NCI-H2171 treated with DMSO at 0.1 percent for 48 hours (cell line): ENCODE measurements at regions not wholly inside any gene's neighbourhood (a gene's known extent, or its start where the extent isn't known, plus 50 kb on each side); places are given as distances from the start of the nearest gene placed in this dataset.
"Not testable (repeated sequence)": the region's sequence is repeated elsewhere in the genome, so short reads cannot be mapped to it uniquely, and the experiment has no call there.

ENCODE experiments used
- DNase-seq: peaks from one replicate; lab custom pipeline; 2025; lab: John Stamatoyannopoulos, UW

DNA sequence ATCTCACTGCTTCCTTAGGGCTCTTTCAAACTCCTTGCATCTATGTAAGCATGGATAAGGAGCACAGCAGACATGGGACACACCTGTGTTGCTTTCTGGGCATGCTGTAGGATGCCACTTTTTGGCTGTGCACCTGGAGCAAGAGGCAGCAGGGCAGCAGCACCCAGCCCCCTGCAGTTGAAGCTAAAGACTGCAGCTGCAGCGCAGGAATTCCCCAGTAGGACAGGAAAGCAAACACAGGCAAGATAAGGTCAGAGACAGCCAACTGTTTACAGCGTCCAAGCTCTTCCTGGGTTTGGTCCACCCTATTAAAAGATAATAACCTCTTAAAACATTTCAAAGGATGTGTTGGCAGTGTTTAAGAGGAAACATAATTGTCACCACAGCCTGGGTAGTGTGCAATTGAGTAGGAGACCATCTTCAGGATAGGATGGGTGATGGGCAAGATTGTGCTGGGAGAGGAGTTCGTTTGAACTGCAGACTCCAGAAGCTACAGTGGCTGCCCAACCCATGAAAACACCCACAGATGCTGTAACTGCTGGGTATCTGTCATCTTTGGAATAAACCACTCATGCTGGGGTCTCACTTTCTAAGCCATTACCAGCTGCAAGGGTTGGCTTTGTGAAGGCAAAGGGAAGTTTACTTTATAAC is 242.3 kb upstream of the PLGLB1 start:
- DNase-seq, result not testable (repeated sequence)

DNA sequence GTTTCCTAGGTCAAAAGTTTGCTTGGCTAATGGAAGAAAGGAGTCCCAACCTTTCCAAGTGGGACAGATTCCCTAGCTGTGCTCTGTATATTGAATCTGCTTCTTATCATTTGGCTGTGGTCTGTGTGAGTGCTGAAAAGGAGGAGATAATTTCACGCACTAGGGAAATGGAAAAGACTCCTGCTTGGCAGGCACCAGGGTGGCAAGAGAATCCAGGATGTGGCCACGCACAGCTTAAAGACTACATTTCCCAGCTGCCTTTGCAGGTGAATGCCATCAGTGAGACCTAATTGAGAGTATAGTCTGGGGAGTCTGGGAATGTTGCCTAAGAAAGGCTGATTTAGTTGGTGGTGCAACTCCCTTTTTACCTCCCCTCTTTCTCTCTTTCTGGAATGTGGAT is 253.5 kb upstream of the PLGLB1 start:
- not testable (repeated sequence) for DNase-seq

DNA sequence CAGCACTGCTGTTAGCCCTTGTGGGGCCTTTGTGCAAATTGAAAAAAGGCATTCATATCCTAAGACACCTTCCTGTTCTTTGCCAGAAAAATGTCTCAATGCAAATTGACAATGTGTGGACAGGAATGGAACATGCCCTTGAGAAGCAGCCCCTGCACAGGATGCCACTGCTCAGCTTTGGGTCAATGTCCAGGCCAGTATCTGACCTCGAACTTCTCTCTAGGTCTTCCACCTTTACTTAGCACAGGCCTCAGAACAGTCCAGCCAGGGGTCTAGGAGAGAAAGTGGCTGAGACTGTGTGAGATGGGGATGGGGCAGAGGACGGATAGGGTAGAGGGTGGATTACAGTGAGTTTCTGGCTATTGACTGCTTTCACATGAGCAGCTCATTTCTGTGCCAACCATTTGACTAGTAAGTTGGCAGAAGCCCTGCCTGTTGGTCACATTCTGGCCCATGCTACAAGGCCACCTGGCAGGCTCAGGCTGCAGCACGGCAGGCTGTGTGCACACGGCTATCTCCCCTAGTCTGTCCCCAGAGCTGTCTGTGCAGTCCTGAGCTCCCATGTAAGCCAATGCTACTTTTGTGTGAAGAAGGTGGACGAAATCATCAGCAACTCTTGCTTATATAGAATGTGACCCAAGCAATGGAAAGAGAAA is 254.5 kb upstream of the PLGLB1 start:
- not testable (repeated sequence) for DNase-seq

DNA sequence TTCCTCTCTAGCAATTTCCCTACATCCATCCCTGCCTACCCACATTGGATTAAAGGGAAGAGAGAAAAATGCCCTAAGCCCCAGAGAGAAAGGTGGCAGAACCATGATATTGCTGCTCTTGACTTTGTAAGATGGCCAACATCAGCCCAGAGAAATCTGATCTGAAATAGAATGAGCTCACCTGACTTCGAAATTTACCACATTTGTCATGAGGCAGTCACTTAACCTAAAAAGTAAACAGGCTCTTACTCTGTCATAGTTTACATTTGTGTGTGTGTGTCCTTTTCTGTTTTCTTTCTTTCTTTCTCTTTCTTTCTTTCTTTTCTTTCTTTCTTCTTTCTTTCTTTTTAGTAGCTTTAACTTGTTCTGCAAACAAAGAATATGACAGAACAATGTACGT is 255.0 kb upstream of the PLGLB1 start:
- DNase-seq, result not testable (repeated sequence)

DNA sequence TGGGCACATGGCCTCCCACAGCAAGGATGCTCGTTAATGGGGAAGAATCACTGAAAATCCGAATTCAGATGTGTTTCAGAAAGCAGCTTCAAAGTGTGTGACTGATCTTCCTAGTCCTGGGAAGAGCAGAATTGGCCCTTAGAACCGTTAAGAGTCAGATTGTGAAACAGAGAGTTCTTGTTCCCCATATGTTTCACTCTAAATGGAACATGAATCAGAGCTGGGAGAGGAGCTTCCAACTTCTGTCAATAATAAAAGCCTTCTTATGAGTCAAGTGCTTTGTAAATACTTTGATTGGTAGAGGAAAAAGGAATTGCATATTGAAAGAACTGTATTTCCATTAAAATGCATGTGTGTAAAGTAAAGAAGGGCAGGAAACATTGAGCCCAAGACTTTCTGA is 256.1 kb upstream of the PLGLB1 start:
- DNase-seq, result not testable (repeated sequence)

DNA sequence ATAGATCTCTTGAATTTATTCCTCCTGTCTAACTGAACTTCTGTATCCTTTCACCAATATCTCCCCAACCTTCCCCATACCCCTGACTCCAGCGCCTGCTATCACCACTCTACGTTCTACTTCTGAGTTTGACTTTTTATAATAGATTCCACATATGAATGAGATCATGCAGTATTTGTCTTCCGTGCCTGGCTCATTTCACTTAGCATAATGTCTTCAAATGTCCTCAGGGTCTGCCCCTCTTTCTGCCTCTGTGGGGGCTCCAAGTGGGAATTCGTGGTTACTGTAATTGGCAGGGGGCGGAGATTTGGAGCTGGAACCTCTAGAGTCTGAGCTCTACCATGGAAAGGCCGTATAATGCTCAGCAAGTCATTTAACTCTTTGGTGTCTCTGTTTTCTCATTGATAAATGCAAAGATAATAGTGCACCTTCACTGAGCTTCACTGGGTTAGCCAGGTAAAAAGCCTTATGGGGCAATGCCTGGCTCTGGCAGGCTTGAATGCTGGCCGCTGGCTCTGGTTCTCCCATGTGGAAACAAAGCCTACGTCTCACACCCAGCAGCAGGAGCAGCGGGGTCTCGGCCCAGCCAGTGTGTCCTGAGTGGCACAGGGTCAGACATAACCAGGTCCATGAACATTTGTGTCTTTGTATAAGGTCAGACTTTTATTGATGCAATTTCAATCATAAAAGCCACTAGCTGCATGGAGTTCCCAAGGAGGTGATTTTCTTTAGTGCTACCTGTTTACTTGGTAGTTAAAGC is 259.1 kb upstream of the PLGLB1 start:
- DNase-seq, result not testable (repeated sequence)

DNA sequence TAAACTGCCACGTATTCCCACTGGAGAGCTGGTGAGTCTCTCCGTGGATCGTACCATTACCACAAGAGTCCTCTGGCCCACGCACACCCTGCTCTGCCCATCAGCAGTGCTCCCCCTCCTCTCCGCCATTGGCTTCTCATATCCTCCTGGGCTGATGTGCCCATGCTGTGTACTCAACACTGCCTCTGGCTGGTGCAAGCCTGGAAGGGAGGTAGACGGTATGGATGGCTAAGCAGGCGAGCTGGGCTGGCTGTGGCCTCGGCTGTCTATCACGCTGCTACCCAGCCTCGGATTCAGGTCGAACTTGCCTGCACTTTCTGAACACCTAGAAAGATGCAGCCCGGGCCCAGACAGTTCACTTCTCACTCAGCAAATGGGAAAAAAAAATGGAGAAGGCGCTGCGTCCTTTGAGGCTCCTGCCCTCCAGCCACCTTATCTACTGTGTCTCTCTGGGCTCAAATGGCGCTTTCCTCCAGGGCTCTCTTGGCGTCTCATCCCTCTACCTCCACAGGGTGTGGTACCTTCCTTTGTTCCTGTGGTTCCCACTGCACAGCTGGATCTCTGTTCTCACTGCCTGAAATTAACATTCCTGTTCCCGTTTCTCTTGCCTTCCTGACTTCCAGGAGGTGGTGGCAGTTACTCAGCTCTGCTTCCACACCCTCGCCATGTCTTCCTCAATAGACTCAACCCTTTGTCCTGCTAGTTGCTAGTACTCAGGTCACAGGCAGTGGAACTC is 262.3 kb upstream of the PLGLB1 start:
- not testable (repeated sequence) for DNase-seq

DNA sequence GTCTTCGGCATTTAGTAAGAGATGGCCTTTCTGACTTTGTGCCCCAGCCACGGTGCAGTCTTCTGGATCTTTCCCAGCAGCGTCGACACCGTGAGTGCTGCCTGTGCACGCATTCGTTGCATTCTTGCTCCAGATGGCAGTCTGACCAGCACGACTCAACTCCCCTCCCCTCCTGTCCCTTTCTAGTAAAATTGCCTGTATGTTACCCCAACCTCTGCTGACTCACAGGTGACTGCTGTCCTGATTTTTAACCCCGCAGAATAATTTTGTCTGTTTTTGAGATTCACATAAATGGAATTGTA is 262.8 kb upstream of the PLGLB1 start:
- DNase-seq, result not testable (repeated sequence)

DNA sequence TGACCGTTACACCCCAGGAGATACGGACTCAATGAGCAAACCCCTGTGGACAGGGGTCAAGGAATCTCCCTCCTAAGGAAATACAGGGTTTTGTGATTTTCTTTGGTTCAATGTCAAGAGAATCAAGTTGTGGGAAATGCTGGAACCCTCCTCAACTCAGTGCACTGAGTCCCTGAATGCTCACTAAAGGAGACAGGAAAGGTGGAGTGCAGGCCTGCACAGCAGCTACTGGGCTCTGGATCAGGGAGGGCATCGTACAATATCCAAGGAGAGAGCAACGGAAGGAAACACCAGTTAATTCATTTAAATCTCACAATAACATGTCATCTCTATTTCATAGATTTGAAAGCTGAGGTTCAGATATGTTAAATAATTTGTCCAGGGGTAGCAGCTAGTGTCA is 263.5 kb upstream of the PLGLB1 start:
- DNase-seq, result not testable (repeated sequence)

DNA sequence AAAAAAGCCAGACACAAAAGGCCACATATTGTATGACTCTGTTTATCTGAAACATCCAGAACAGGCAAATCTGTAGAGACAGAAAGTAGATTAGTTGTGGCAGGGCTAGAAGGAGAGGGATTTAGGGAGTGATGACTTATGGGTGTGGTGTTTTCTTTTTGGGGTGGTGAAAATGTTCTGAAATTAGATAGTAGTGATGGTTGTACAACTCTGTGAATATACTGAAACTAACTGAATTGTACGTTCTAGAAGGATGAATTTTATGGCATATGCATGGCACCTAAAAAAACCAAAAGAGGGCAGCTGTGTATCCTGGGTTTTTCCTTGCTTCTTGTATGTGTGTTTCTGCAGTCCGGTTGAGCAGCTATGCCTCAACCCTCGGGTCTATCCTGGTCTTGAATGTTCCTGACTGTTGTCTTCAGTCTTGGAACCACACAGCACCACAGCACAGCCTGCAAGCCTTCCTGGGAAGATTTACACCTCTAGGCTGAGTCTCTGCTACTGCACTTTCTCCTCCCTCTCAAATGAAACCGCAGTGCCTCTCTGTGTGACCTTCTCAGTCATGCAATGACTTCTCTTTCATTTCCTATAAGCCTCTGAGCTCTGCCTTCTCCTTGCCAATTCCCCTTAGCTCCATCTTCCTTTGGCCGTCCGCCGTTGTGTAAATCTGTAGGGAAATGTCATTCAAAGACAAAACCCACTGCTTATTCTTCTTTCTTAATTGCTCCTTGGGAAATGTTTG is 269.1 kb upstream of the PLGLB1 start:
- DNase-seq, result not testable (repeated sequence)

DNA sequence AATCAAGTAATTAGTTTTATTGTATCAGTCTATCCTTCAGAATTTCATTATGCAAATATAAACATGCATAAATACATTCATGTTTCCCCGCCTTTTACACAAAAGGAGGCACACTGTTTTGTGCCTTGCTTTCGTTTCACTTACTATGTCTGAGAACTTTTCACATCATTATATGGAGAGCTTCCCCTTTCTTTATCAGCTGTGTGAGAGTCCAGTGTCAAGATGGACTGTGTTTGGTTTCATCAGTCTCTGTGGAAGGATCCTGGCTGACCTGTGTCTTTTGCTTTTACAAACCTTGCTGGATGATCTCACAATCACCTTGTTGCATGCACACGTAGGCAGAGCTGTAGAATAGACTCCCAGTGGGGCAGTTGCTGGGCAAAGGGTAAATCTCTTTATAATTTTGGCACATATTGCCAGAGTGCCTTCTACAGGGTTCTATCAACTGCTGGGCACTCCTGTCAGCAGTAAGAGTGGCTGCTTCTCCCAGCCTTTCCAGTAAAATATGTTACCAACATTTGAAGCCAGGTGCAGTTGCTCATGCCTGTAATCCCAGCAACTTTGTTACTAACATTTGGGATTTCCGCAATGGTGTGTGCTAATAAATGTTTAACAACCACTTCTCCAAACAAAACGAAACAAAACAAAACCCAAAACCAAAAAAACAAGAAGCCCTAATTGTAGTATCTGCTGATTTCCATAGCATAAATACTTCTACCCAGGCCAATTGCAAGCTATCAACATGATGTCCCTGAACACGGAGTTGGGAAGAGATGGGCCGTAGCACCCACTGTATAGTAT is 270.0 kb upstream of the PLGLB1 start:
- not testable (repeated sequence) for DNase-seq

DNA sequence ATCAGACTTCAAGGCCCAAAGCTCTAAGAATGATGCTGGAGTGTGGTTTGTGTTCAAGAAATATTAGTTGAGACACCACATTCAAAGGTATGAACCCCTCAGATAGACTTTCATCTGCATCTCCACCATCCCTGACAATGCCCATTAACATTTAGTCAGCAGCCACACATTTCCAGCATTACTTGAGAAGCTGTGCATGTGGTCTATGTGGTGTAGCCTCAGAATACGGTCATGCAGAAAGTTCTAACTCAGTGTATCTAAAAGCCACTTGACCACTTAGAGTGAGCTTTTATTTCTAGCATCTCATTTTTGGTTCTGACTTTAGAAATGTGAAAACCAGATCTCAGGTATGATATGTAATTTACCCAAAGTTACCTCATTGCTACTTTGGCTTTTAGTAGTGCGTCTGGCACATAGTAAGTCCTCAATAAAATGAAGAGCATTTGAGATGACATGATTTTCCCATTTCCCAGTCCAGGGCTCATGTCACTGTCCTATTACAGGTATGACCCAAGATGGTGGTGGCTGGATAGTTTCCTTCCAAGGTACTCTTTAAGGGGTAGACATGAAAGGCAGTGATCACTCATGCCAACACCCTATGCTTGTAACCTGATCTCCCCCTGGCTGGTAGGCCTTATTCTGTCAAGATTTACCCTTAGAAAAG is 272.4 kb upstream of the PLGLB1 start:
- DNase-seq, result not testable (repeated sequence)

DNA sequence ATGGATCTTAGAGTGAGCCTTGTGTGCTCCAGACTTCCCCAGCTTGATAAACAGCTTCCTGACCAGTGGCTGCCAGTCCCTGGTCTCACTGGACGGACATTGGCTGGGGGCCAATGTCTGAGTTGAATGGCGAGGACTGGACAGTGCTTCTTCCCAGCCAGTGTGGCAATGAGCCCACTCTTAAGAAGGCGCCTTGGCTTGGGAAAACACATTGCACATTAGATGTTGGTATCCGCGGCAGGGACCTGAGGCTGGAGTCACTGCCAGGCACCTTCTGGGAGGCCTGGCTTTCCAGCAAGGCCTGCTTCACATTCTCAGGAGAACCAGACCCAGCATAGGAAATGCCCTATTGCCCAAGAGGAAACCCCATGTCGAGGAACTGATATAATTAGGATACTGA is 273.5 kb upstream of the PLGLB1 start:
- DNase-seq, result not testable (repeated sequence)

DNA sequence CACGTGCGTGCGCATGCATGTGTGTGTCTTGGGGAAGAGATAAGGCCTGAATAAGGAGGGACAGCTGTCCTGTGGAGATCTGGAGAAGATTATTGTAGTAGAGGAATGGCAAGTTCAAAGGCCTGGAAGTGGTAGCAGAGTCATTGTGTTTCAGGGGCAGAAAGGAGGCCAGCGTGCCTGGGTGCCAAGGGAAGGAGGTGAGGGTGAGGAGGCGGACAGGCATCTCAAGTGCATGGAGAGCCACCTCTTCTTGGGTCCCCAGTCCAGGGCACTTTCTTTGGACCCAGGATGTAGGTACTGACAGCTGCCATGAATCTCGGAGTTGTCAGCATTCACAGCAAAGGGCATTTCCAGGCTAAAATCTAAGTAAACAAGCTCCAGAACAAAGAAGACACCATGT is 279.7 kb upstream of the PLGLB1 start:
- not testable (repeated sequence) for DNase-seq

DNA sequence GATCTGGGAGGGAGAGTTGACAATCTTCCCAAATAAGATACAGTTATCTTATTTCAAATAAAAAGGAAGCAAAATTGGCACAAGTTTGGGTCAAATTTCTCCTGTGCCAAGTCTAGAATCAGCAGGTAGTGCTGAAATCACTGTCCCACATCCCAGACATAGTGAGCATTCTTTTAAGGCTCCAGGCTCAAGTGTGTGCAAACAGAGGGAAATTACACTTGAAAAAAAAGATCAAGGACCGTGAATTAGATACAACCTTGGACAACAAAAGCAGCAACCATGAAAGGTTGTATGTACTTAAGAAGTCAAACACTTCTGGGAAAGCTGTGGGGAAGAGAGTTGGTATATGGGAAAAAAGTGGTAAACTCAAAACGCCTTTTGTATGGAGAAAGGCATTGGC is 280.2 kb upstream of the PLGLB1 start:
- not testable (repeated sequence) for DNase-seq

DNA sequence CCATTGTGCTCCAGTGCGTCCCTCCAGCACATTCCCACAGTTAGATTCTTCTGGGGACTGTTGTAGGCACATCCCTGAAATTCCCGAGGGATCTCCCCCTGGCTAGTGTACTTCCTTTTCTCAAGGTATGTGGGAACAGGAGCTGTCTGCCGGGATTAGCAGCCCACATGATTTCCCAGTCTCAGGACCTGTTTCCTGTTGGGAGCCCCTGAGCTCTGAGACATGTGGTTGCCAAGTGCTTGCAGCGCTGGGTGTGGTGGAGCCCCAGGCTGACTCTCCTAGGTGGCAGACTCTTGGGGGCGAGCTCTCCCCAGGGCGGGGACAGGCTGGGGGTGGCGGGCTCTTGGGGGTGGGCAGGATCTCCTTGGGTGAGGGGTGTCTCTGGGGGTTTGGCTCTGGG is 287.0 kb upstream of the PLGLB1 start:
- DNase-seq, result not testable (repeated sequence)

DNA sequence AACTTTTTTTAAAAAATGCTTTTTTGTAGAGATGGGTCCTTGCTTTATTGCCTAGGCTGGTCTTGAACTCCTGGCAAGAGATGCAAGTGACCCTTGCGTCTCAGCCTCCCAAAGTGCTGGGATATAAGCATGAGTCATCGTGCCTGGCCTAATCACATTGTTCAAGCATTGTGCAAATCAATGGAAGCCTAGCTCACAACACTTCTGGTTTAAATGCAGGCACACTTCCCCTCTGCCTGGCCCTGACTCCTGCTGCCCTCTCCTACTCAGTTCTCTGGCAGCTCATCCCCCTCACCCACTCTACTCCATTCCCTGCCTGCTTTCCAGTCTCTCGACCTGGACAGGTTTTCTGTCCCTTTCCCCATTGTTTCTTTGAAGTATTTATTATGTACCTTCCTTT is 288.1 kb upstream of the PLGLB1 start:
- not testable (repeated sequence) for DNase-seq

DNA sequence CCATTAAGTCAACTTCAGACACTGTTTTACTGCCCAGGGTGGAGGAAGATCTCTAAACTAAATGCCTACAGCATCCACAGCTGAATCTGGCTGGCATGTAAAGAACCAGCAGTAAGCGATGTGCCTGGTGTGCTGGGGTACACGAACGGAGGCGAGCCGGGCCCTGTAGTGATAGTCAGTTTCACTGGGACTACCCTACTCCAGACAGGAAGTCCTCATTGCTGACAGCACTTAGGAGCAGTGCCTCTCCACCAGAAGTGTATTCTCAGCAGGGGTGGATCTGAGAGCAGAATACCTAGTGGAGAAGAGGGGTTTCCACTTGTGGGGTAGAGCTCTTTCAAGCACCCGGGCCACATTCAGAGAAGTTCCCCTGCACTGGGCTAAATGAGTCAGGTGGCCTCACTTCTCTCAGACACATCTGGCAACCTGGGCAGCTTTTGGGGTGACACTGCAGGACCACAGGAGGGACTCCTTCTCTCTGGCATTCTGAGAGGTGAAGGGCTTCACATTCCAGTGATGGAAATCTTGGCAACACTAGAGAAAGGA is 290.3 kb upstream of the PLGLB1 start:
- not testable (repeated sequence) for DNase-seq

DNA sequence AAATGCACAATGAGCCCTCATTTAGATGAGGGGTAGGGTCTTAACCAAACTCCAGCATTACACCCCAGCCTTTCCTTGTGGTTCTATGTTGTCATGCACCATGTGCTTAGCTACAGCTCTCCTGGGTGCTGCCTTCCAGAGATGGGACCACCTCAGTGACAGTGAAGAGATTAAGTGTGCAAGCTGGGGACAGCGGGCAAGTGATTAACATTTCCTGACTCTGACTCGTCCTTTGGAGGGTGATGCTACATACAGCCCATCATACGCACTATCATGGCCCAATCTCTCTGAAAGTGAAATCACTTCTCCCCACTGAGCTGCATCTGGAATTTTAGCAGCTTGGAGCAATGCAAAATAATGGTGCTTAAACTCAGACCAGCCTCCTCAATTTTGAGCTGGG is 293.0 kb upstream of the PLGLB1 start:
- DNase-seq, result not testable (repeated sequence)
